Panc1 (cell line): ENCODE measurements at regions not wholly inside any gene's neighbourhood (a gene's known extent, or its start where the extent isn't known, plus 50 kb on each side); places are given as distances from the start of the nearest gene placed in this dataset.

Experiments used
- ATAC-seq: fragments of 200-7000 bp; cut with Tn5 transposase; 2 replicates; pipeline ENCODE4 v1.9.1; 2020; ENCODE audit warnings: mild to moderate bottlenecking, moderate library complexity
- BruUV-seq: library from RNA; stranded (reverse); fragments of 400-500 nt; replicated peaks from 2 replicates; lab custom pipeline; 2021; lab: Mats Ljungman, UMichigan
- CTCF ChIA-PET: fragments of 300-600 bp; sonication (Branson Sonifier 250); formaldehyde crosslinking; loops from one replicate; lab custom pipeline; 2022; ENCODE audit warnings: antibody characterized with exemption; lab: Charles Lee
- POLR2A ChIA-PET: fragments of 300-600 bp; sonication (Branson Sonifier 250); formaldehyde crosslinking; loops from one replicate; lab custom pipeline; 2022; ENCODE audit warnings: antibody characterized with exemption; lab: Charles Lee
- DNase-seq: peaks from one replicate; pipeline ENCODE4 v3.0.0-alpha.2; 2010; ENCODE audit warnings: low read depth, low spot score
- H3K27ac ChIP-seq: 2 replicates; pipeline ENCODE4 v1.5.1; 2011; ENCODE audit warnings: mild to moderate bottlenecking, low read length, inconsistent platforms
- H3K27me3 ChIP-seq: fragments of 200-500 bp; sonication (Bioruptor generic); 2 replicates; pipeline ENCODE4 v1.6.0; 2014; ENCODE audit warnings: low read length, inconsistent platforms; ENCODE audit not compliant: control insufficient read depth, insufficient read depth
- H3K36me3 ChIP-seq: fragments of 200-500 bp; sonication (Bioruptor generic); 2 replicates; pipeline ENCODE4 v1.5.1; 2014; ENCODE audit warnings: inconsistent platforms, mild to moderate bottlenecking, low read length, moderate library complexity; ENCODE audit not compliant: control insufficient read depth, insufficient read depth
- H3K4me1 ChIP-seq: 2 replicates; pipeline ENCODE4 v1.5.1; 2011; ENCODE audit warnings: inconsistent platforms, mild to moderate bottlenecking, low read length, moderate library complexity; ENCODE audit not compliant: control insufficient read depth, insufficient read depth
- H3K4me3 ChIP-seq, 2 experiments: 2 replicates each; pipeline ENCODE4 v1.5.1; 2011 to 2012; ENCODE audit warnings: low read depth in 2 of 2, low read length in 2 of 2, mild to moderate bottlenecking in 2 of 2, inconsistent platforms in 1 of 2, moderate library complexity in 1 of 2
- H3K9me3 ChIP-seq: fragments of 200-500 bp; sonication (Bioruptor generic); 2 replicates; pipeline ENCODE4 v1.5.1; 2014; ENCODE audit warnings: low read depth, mild to moderate bottlenecking, inconsistent platforms, low read length, moderate library complexity; ENCODE audit not compliant: control insufficient read depth, insufficient read depth
- POLR2AphosphoS5 ChIP-seq: IDR thresholded peaks from 2 replicates; pipeline ENCODE4 v1.6.1; 2012; ENCODE audit warnings: mild to moderate bottlenecking, low read depth, low read length, moderate library complexity
- REST ChIP-seq, 2 experiments: IDR thresholded peaks; 2 replicates each; pipeline ENCODE4 v1.6.1; 2011 to 2012; ENCODE audit warnings: low read depth in 2 of 2, control low read depth in 1 of 2, low read length in 1 of 2, mild to moderate bottlenecking in 1 of 2, moderate library complexity in 1 of 2; ENCODE audit not compliant: insufficient read depth in 1 of 2
- SIN3A ChIP-seq: IDR thresholded peaks from 2 replicates; pipeline ENCODE4 v1.6.1; 2012; ENCODE audit warnings: low read depth, mild to moderate bottlenecking, low read length, moderate library complexity, borderline replicate concordance; ENCODE audit not compliant: insufficient read depth
- TCF7L2 ChIP-seq: IDR thresholded peaks from 2 replicates; pipeline ENCODE4 v1.6.1; 2011; ENCODE audit warnings: mild to moderate bottlenecking, low read depth, low read length, inconsistent platforms
- in situ Hi-C: cut with HindIII; loops from 2 replicates; pipeline ENCODE4 v1.10.0; 2016; ENCODE audit warnings: low sequenced_read_pairs, low pct_unique_long_range_greater_than_20kb
- intact Hi-C: fragments of 100-400 bp; cut with micrococcal nuclease; formaldehyde crosslinking; loops from one replicate; pipeline ENCODE4 v1.10.0; 2022; ENCODE audit not compliant: unreplicated experiment
- TF ChIP-seq, protein P1 (sequence below): fragments of 450-650 bp; IDR thresholded peaks from 2 replicates; pipeline ENCODE4 v1.5.1; 2017; ENCODE audit warnings: mild to moderate bottlenecking

DNA sequence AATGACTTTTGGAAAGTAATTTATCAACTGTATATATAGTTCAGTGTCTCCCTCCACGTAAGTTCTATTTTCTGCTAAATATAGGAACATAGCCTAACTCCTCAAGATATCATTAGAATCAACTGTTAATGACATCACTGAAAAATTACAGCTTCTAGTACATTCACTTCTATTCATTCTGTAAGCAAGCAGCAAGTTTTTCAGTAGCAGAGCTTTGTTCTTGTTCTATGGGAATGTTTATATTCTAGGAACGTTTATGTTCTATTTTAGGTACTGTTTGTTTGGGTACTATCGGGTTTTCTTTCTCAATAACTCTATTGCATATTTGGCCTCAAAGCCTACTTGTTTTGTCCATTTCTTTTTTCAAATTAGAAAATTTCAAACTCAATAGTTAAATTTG lies 525.6 kb downstream of the EPHA7 start:
- no TSS peak for BruUV-seq
- in situ Hi-C loops (no loop called here), intact Hi-C loops (no loop called here)
- TF ChIP-seq POLR2AphosphoS5 = no peak
- no peak for TF ChIP-seq SIN3A
- TF ChIP-seq REST (IDR thresholded peaks at IDR 0.05; ENCODE audit: insufficient read depth in 1 of 2, low read depth in 2 of 2, low read length in 1 of 2) = no peak
- TF ChIP-seq, protein P1, sequence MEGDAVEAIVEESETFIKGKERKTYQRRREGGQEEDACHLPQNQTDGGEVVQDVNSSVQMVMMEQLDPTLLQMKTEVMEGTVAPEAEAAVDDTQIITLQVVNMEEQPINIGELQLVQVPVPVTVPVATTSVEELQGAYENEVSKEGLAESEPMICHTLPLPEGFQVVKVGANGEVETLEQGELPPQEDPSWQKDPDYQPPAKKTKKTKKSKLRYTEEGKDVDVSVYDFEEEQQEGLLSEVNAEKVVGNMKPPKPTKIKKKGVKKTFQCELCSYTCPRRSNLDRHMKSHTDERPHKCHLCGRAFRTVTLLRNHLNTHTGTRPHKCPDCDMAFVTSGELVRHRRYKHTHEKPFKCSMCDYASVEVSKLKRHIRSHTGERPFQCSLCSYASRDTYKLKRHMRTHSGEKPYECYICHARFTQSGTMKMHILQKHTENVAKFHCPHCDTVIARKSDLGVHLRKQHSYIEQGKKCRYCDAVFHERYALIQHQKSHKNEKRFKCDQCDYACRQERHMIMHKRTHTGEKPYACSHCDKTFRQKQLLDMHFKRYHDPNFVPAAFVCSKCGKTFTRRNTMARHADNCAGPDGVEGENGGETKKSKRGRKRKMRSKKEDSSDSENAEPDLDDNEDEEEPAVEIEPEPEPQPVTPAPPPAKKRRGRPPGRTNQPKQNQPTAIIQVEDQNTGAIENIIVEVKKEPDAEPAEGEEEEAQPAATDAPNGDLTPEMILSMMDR = no peak
- TF ChIP-seq TCF7L2 = no peak
- no peaks in the 10 kb centered on the region for H3K36me3 ChIP-seq
- H3K4me1 ChIP-seq = no peaks in the 10 kb centered on the region
- CTCF ChIA-PET = no interaction called here
- no peaks in the 10 kb centered on the region for H3K27me3 ChIP-seq
- H3K4me3 ChIP-seq = no peak overlapping the region
- DNase-seq = no peak
- H3K9me3 ChIP-seq = no peaks in the 10 kb centered on the region
- POLR2A ChIA-PET = no interaction called here
- no peak overlapping the region for H3K27ac ChIP-seq
- ATAC-seq = no peak

- BruUV-seq = no TSS peak
- Histone ChIP-seq H3K27ac (no peak overlapping the region), H3K4me1 (no peaks in the 10 kb centered on the region), H3K27me3 (no peaks in the 10 kb centered on the region), H3K4me3 (no peak overlapping the region), H3K36me3 (no peaks in the 10 kb centered on the region), H3K9me3 (no peaks in the 10 kb centered on the region)
- ATAC-seq (no peak), DNase-seq (no peak)
- in situ Hi-C loops (no loop called here), intact Hi-C loops (no loop called here)
- TF ChIP-seq SIN3A (no peak), REST (IDR thresholded peaks at IDR 0.05; ENCODE audit: insufficient read depth in 1 of 2, low read depth in 2 of 2, low read length in 1 of 2) (no peak), POLR2AphosphoS5 (no peak), TCF7L2 (no peak)
- TF ChIP-seq, protein P1 = no peak
- CTCF ChIA-PET = no interaction called here
- POLR2A ChIA-PET = no interaction called here
Observed at GRCh38 chr6:92892626-92893170, 526.7 kb downstream of the EPHA7 start.
